GM23338 (cell line): ENCODE measurements at regions not wholly inside any gene's neighbourhood (a gene's known extent, or its start where the extent isn't known, plus 50 kb on each side); places are given as distances from the start of the nearest gene placed in this dataset.
A peak's percentile ranks its signal among the peaks of the same experiment; 100 is the strongest.

Source experiments
- ATAC-seq: fragments of 200-7000 bp; cut with Tn5 transposase; 3 replicates; pipeline ENCODE4 v1.9.1; 2020
- DNase-seq: peaks from one replicate; pipeline ENCODE4 v3.0.0-alpha.2; 2015; ENCODE audit warnings: low spot score
- H2AFZ ChIP-seq: fragments of 200-600 bp; sonication (generic); 2 replicates; pipeline ENCODE4 v1.8.0; 2016; ENCODE audit warnings: antibody characterized with exemption, mild to moderate bottlenecking, moderate library complexity
- H3F3A ChIP-seq: fragments of 200-600 bp; sonication (generic); replicated peaks from 2 replicates; pipeline ENCODE4 v1.8.0; 2017; ENCODE audit warnings: antibody characterized with exemption, mixed run types, low read depth
- H3K27ac ChIP-seq: fragments of 200-600 bp; sonication (generic); 2 replicates; pipeline ENCODE4 v1.6.1; 2016; ENCODE audit warnings: low read depth
- H3K27me3 ChIP-seq: fragments of 200-600 bp; sonication (generic); 2 replicates; pipeline ENCODE4 v1.8.0; 2016; ENCODE audit warnings: mild to moderate bottlenecking, mixed run types, moderate library complexity; ENCODE audit not compliant: insufficient read depth
- H3K36me3 ChIP-seq: fragments of 200-600 bp; sonication (generic); 2 replicates; pipeline ENCODE4 v1.8.0; 2016; ENCODE audit warnings: mild to moderate bottlenecking; ENCODE audit not compliant: insufficient read depth
- H3K4me1 ChIP-seq: fragments of 200-600 bp; sonication (generic); 2 replicates; pipeline ENCODE4 v1.8.0; 2016; ENCODE audit warnings: mild to moderate bottlenecking, moderate library complexity; ENCODE audit not compliant: insufficient read depth
- H3K4me2 ChIP-seq: fragments of 200-600 bp; sonication (generic); 2 replicates; pipeline ENCODE4 v1.7.1; 2017; ENCODE audit warnings: mixed run types
- H3K4me3 ChIP-seq: fragments of 200-600 bp; sonication (generic); 2 replicates; pipeline ENCODE4 v1.6.1; 2016; ENCODE audit warnings: mixed run types
- H3K79me2 ChIP-seq: fragments of 200-600 bp; sonication (generic); replicated peaks from 2 replicates; pipeline ENCODE4 v1.8.0; 2017; ENCODE audit warnings: mild to moderate bottlenecking; ENCODE audit not compliant: insufficient read depth
- H3K9me2 ChIP-seq: fragments of 200-600 bp; sonication (generic); 2 replicates; pipeline ENCODE4 v1.8.0; 2017; ENCODE audit not compliant: insufficient read depth
- H4K20me1 ChIP-seq: fragments of 200-600 bp; sonication (generic); replicated peaks from 2 replicates; pipeline ENCODE4 v1.8.0; 2017; ENCODE audit warnings: mild to moderate bottlenecking; ENCODE audit not compliant: insufficient read depth
- H3K27ac Mint-ChIP-seq: 2 replicates; pipeline ENCODE4 v1.8.0; 2020; ENCODE audit warnings: inconsistent platforms, mild to moderate bottlenecking, moderate library complexity, mixed read lengths
- H3K27me3 Mint-ChIP-seq: 3 replicates; pipeline ENCODE4 v1.8.0; 2022; ENCODE audit warnings: low read depth, mild to moderate bottlenecking, moderate library complexity, mixed read lengths, inconsistent platforms; ENCODE audit not compliant: insufficient read depth, poor library complexity
- H3K36me3 Mint-ChIP-seq: 3 replicates; pipeline ENCODE4 v1.8.0; 2021; ENCODE audit warnings: low read depth, mild to moderate bottlenecking, inconsistent platforms, moderate library complexity, mixed read lengths
- H3K4me1 Mint-ChIP-seq: 3 replicates; pipeline ENCODE4 v1.8.0; 2020; ENCODE audit warnings: mild to moderate bottlenecking, inconsistent platforms, mixed read lengths
- H3K4me3 Mint-ChIP-seq: 3 replicates; pipeline ENCODE4 v1.8.0; 2021; ENCODE audit warnings: moderate library complexity, mild to moderate bottlenecking, inconsistent platforms, mixed read lengths
- H3K9me3 Mint-ChIP-seq: 3 replicates; pipeline ENCODE4 v1.8.0; 2020; ENCODE audit warnings: moderate library complexity, mild to moderate bottlenecking, inconsistent platforms, mixed read lengths
- JUNB ChIP-seq: IDR thresholded peaks from one replicate; pipeline ENCODE4 v1.6.1; 2016; ENCODE audit warnings: antibody characterized with exemption; ENCODE audit not compliant: unreplicated experiment
- POLR2AphosphoS5 ChIP-seq: IDR thresholded peaks from 2 replicates; pipeline ENCODE4 v1.6.1; 2016; ENCODE audit warnings: antibody characterized with exemption, low read depth
- TF ChIP-seq, protein P1 (sequence below): fragments of 250-450 bp; sonication (Bioruptor Pico); IDR thresholded peaks from 2 replicates; pipeline ENCODE4 v1.5.0; 2020; ENCODE audit warnings: mild to moderate bottlenecking, moderate library complexity
- TF ChIP-seq, protein P2 (sequence below): IDR thresholded peaks from 2 replicates; pipeline ENCODE4 v1.6.1; 2016; ENCODE audit warnings: antibody characterized with exemption
- TF ChIP-seq, protein P3 (sequence below), 2 experiments: fragments of 200-600 bp in 1 of 2; sonication (generic) in 1 of 2; conservative IDR thresholded peaks; 2 replicates each; pipeline versions ENCODE4 v1.5.1 to v1.6.1; 2016 to 2017; ENCODE audit warnings: antibody characterized with exemption in 2 of 2, low read depth in 2 of 2, mild to moderate bottlenecking in 2 of 2, moderate library complexity in 1 of 2

DNA sequence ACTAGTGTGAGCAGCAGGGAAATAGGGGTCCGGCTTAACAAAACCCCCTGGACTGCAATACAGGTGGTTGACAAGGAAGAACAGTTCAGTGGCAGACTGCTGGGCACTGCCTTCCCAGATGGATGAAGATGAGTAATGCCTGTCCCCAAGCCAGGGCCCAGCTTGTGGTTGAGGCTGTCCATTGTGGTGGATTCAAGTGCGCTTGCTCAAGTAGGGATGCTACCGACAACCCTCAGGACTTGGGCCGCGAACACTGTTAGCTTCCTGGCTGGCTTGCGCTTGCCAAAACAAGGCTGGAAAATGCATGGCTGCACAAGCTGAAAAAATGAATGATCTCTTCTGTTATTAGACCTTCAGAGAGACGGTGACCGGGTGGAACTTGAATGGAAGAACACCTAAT, 116.1 kb upstream of the ACBD5 start (continued):
- TF ChIP-seq, protein P1, sequence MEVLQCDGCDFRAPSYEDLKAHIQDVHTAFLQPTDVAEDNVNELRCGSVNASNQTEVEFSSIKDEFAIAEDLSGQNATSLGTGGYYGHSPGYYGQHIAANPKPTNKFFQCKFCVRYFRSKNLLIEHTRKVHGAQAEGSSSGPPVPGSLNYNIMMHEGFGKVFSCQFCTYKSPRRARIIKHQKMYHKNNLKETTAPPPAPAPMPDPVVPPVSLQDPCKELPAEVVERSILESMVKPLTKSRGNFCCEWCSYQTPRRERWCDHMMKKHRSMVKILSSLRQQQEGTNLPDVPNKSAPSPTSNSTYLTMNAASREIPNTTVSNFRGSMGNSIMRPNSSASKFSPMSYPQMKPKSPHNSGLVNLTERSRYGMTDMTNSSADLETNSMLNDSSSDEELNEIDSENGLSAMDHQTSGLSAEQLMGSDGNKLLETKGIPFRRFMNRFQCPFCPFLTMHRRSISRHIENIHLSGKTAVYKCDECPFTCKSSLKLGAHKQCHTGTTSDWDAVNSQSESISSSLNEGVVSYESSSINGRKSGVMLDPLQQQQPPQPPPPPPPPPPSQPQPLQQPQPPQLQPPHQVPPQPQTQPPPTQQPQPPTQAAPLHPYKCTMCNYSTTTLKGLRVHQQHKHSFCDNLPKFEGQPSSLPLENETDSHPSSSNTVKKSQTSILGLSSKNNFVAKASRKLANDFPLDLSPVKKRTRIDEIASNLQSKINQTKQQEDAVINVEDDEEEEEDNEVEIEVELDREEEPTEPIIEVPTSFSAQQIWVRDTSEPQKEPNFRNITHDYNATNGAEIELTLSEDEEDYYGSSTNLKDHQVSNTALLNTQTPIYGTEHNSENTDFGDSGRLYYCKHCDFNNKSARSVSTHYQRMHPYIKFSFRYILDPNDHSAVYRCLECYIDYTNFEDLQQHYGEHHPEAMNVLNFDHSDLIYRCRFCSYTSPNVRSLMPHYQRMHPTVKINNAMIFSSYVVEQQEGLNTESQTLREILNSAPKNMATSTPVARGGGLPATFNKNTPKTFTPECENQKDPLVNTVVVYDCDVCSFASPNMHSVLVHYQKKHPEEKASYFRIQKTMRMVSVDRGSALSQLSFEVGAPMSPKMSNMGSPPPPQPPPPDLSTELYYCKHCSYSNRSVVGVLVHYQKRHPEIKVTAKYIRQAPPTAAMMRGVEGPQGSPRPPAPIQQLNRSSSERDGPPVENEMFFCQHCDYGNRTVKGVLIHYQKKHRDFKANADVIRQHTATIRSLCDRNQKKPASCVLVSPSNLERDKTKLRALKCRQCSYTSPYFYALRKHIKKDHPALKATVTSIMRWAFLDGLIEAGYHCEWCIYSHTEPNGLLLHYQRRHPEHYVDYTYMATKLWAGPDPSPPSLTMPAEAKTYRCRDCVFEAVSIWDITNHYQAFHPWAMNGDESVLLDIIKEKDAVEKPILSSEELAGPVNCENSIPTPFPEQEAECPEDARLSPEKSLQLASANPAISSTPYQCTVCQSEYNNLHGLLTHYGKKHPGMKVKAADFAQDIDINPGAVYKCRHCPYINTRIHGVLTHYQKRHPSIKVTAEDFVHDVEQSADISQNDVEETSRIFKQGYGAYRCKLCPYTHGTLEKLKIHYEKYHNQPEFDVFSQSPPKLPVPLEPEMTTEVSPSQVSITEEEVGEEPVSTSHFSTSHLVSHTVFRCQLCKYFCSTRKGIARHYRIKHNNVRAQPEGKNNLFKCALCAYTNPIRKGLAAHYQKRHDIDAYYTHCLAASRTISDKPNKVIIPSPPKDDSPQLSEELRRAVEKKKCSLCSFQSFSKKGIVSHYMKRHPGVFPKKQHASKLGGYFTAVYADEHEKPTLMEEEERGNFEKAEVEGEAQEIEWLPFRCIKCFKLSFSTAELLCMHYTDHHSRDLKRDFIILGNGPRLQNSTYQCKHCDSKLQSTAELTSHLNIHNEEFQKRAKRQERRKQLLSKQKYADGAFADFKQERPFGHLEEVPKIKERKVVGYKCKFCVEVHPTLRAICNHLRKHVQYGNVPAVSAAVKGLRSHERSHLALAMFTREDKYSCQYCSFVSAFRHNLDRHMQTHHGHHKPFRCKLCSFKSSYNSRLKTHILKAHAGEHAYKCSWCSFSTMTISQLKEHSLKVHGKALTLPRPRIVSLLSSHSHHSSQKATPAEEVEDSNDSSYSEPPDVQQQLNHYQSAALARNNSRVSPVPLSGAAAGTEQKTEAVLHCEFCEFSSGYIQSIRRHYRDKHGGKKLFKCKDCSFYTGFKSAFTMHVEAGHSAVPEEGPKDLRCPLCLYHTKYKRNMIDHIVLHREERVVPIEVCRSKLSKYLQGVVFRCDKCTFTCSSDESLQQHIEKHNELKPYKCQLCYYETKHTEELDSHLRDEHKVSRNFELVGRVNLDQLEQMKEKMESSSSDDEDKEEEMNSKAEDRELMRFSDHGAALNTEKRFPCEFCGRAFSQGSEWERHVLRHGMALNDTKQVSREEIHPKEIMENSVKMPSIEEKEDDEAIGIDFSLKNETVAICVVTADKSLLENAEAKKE, result no peak
- TF ChIP-seq POLR2AphosphoS5, result no peak

DNA sequence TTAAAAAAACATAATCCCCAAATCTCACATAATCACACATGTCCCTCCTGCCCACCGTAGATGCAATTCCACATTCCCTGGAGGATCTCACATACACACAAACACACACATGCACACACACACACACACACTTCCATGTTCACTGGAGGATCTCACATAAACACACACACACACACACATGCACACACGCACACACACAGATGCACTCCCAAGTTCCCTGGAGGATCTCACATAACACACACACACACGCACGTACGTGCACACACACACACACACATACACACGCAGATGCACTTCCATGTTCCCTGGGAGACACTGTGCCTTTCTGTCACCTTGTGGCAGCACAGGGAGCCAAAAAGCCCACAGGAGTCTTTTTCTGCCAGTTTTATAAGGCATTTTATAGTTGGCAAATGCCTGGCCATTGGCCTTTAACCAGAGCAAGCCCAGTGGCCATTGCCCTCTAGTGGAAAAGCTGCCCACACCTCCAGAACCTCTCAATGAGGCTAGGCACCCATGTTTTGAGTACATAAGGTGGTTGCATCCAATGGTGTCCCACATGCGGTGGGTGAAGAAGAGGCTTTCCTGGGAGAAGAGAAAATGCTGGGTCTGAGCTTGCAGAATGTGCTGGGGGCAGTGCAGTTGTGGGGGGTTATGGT, 115.4 kb upstream of the ACBD5 start:
- Histone ChIP-seq H2AFZ (no peak overlapping the region), H3K4me2 (no peak overlapping the region), H3K4me3 (no peak overlapping the region), H4K20me1 (no peaks in the 10 kb centered on the region), H3K27me3 (no peaks in the 10 kb centered on the region), H3K36me3 (no peaks in the 10 kb centered on the region), H3K79me2 (no peaks in the 10 kb centered on the region), H3F3A (no peaks in the 10 kb centered on the region), H3K27ac (no peak overlapping the region), H3K4me1 (peaks cover 5% of the 10 kb centered on the region), H3K9me2 (no peaks in the 10 kb centered on the region)
- Mint-ChIP-seq H3K4me3 (no peak overlapping the region), H3K9me3 (no peaks in the 10 kb centered on the region), H3K36me3 (no peaks in the 10 kb centered on the region), H3K27me3 (no peaks in the 10 kb centered on the region), H3K27ac (0 out of 2 replicates have a peak overlapping the region, but pooled peaks have one; percentile 9), H3K4me1 (peaks cover 23% of the 10 kb centered on the region)
- peak; percentile 24 for DNase-seq
- no peak; the same call in 2 of the 3 replicates for ATAC-seq
- TF ChIP-seq, protein P1, result no peak
- TF ChIP-seq POLR2AphosphoS5, result no peak
- TF ChIP-seq, protein P2, sequence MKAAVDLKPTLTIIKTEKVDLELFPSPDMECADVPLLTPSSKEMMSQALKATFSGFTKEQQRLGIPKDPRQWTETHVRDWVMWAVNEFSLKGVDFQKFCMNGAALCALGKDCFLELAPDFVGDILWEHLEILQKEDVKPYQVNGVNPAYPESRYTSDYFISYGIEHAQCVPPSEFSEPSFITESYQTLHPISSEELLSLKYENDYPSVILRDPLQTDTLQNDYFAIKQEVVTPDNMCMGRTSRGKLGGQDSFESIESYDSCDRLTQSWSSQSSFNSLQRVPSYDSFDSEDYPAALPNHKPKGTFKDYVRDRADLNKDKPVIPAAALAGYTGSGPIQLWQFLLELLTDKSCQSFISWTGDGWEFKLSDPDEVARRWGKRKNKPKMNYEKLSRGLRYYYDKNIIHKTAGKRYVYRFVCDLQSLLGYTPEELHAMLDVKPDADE, result no peak
- TF ChIP-seq JUNB, result no peak
- TF ChIP-seq, protein P3, sequence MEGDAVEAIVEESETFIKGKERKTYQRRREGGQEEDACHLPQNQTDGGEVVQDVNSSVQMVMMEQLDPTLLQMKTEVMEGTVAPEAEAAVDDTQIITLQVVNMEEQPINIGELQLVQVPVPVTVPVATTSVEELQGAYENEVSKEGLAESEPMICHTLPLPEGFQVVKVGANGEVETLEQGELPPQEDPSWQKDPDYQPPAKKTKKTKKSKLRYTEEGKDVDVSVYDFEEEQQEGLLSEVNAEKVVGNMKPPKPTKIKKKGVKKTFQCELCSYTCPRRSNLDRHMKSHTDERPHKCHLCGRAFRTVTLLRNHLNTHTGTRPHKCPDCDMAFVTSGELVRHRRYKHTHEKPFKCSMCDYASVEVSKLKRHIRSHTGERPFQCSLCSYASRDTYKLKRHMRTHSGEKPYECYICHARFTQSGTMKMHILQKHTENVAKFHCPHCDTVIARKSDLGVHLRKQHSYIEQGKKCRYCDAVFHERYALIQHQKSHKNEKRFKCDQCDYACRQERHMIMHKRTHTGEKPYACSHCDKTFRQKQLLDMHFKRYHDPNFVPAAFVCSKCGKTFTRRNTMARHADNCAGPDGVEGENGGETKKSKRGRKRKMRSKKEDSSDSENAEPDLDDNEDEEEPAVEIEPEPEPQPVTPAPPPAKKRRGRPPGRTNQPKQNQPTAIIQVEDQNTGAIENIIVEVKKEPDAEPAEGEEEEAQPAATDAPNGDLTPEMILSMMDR (conservative IDR thresholded peaks at IDR 0.05; ENCODE audit: low read depth in 2 of 2), result peak; percentile 28 to 54
